Stimulated activated CD8-positive, alpha-beta memory T cell treated with anti-CD3 and anti-CD28 coated beads, Interleukin-4, amount 100 ng/mL, for 48 hours (primary cell): ENCODE measurements at regions not wholly inside any gene's neighbourhood (a gene's known extent, or its start where the extent isn't known, plus 50 kb on each side); places are given as distances from the start of the nearest gene placed in this dataset.

Source experiments
- DNase-seq: peaks from one replicate; pipeline ENCODE4 v3.0.0-alpha.2; 2020

DNA sequence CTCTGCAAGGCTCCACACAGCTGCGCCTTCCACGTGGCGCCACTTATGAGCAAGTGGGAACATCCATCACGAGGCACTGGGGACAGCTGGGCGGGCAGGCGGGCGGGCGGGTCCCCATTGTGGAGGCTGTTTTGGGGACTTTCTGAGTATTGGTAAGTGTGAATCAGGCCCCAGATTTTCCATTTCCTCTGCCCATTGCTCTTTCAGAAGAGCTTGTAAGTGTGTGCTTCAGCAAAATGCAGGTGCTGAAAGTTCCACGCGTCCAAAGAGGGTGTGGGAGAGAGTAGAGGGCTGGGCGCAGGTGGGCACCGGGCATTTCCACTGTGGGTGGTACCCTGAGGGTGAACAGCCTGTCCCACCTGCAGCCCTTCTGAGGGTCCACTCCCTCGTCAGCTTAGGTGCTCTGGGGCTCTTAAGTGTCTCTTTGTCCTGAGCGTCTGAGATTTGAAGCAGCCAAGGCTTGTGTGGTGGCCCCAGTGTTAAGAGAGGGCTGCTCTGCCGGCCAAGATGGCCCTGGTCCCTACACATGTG, 177.1 kb downstream of the RPLP1 start:
- DNase-seq: peak; percentile 41

DNA sequence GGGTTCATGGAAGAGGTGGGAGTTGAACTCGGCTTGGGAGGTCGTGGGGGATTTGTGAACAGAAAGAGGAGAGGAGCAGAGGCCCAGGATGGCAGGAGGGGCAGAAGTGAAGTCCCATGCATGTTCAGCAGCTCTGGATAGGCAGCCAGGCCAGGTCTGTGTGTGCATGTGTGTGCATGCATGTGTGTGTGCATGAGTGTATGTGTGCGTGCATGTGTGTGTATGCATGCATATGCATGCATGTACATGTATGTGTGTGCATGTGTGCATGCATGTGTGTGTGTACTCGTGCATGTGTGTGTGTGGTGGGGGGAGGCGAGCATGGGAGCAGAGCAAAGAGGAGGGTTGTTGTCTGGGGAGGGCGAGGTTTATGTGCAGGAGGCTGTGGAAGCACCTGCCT, 178.4 kb downstream of the RPLP1 start:
- DNase-seq: no peak

DNA sequence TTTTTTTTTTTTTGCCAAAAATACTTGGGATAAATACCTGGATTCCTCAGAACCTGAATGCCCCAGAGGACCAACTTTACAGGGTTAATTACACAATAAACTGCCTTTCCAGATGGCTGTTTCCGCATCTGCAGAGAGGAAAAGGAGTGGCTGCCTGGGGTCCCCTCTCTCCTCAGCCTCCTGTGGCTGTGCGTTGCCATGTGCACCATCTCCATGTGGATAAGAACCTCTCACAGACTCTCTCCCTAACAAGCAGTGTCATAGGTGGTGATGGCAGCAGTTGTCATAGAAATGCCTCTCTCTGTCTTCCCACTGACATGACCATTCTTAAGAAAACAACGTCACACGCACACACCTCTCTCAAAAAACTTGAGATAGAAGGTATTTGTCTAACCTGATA, 179.4 kb downstream of the RPLP1 start:
- DNase-seq: no peak

DNA sequence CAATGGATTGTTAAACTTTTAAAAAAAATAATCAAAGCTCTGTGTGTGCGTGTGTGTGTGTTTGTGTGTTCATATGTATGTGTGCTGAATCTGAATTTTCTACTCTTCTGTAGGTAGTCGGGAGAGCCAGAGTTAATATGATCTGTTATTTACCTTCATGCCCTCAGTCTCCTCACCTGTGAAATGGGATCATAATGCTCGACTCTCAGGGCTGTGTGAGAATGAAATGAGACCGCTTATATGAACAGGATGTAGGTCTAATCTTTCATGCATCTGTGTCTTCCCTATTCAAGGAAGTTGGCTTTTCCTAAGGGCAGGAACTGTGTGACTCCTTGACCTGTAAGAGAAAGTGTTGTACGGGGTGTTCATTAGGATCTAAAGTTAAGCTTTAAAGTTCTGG, 182.2 kb downstream of the RPLP1 start:
- DNase-seq: no peak

DNA sequence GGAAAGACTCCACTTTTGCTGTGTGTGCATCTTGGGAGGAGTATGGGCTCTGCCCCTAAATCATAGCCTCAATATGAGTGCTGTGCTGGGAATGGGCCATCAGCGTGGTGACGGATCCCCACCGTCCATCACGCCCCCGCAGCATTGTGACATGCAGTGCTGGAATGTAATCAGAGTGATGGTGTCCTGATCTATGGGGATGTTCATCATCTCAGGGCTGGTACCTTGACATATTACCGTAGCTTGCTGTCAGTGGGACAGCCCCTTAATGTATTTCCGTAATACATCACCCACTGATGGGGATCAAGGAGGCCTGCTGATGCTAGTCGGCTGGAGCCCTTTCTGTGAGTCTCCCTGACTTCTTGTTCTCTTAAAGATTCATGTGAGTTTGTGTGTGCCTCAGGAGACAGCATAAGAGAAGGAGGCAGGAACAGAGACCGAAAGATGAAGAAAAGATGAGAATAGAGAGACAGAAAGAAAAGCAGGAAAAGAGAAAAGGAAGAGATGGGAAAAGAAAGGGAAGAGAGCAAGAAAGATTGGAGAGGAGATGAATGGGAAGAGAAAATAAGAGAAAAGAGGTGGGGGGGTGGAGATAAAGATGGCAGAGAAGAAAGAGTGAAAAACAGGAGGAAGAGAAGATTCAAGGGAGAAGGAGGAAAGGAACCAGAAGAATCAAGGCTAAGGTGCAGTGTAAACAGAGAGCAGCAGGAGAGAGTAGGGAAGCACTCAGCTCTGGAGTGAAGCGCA, 183.7 kb downstream of the RPLP1 start:
- DNase-seq: no peak

DNA sequence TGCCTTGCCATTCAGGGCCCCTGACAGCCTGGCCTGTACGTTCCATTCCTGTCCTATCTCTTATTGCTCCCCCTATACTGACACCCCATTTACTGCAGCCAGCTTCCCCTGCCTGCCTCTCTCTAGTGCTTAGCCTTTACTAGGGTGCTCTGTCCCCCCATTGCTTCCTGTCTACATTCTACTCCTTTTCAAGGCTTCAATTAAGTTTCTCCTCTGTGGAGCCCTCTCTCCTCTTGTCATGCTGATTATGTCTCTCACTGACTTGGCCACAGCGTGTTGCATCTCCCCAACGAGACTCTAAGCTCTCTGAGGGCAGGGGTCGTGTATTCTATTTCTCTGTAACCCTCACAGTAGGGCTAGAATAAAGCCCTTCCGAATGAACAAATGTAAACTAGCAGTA, 185.2 kb downstream of the RPLP1 start:
- no peak for DNase-seq

DNA sequence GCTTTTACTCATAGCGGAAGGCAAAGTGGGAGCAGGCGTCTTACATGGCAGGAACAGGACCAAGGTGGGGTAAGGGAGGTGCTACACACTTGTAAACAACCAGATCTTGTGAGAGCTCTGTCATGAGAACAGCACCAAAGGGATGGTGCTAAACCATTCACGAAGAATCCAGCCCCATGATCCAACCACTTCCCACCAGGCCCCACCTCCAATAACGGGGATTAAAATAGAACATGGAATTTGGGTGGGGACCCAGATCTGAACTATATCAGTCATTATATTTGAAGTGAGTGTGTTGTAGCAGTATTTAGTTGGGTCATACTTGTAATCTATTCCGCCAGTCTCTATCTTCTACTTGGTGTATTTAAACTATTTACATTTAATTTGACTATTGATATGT, 190.9 kb downstream of the RPLP1 start:
- no peak for DNase-seq

DNA sequence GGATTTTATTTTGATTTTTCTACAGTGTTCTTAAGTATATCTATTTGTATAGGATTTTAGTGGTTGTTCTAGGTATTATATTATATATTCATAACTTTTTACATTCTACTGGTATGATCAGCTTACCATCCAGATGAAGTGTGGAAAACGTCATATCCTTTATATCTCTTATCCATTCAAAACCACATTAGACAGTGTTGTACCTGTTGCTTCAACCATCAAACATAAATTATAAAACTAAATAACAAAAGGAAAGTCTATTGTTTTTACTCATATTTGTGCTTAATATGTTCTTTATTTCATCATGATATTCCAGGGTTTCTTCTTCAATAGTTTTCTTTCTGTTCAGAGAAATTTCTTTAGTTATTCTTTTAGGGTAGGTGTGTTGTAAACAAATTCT, 191.4 kb downstream of the RPLP1 start:
- no peak for DNase-seq

DNA sequence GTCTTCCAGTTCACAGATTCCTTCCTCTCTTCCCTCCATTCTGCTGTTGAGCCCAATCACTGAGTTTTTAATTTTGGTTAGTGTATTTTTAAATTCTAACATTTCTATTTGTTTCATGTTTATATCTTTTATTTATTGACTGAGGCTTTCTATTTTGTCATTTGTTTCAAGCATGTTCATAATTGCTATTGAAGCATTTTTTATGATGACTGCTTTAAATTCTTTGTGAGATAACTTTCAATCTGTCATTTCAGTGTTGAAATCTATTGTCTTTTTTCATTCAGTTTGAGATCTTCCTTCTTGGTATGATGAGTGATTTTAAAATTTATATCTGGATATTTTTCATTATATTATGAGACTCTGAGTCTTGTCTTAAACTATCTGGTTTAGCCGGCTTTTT, 192.3 kb downstream of the RPLP1 start:
- DNase-seq: no peak

DNA sequence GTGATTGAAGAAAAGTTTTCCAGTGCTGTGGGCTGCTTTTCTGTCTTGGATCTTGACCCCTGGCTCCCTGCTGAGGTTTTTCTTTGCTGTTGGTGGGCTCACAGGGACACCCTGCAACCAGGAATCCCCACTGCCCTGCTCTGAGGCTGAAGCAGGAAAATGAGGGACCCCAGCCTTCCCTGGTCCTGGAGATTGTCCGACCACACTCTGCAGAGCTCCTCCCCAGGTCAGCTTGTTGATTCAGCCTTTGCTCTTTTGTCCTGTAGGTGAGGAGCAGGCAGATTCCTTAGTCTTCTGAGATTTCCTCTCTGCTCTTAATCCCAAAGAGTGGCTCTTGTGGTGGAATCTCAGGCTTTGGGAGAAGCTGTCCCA, 194.5 kb downstream of the RPLP1 start:
- peak; percentile 3 for DNase-seq

DNA sequence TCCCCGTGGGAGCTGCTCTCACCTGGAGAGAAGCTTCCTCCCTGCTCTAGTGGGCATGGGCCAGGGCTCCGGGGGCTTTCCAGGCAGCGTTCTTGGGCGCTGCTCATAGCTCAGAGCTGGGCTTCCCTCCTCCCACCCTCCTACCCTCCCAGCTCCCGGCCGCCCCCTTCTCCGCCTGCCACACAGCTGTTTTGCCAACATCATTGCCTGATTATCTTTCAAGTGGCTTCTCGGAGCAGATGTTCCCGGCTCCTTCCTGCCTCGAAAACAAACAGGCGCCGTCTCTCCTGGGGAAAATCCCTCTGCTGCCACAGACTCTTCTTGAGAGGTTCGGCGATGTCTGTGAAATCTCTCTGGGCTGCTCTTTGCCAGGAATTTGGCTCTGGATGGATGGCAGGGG, 195.6 kb downstream of the RPLP1 start:
- peak; percentile 14 for DNase-seq

DNA sequence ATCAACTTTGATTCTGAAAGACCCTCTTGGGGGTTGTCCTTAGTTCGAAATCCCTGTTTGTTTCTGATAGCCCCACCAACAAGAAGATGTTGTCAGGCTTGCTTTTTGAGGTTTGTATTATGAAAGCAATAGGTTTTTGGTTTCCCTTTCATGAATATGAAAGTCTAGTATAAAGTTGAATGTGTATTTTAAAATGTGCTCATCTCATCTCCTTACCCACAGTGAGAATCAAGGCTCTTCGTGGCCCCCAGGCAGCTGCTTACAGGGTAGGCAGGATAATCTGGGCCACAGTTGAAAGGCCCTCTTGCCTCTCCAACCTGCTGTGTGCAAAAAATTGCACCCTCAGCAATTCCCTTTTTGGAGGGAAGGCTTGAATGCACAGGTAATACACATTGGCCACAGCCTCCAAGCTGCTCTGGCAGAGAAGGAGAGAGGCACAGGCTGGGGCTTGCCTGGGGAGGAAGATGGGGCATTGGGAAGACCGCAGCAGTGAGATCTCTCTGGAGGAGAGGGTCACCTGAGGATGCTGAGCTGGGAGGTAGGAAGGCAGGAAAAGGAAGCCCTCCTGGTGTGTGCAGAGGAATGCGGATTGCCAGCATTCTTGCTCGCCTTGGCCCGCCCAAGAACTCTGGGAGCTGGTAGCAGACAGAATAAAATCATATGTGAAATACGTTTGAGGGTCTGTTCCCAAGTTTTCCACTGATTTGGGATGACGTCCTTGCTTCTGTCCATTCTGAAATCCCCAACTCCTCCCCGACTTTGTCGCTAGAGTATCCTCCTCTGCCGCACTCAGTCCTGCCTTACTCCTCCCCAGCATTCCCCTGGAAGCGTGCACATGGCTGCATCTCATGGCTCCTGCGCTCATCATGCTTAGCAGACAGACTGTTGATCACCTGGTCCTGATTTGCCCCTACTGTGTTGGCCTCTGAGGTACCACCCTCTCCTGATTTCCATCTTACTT, 196.4 kb downstream of the RPLP1 start:
- peak; percentile 14 for DNase-seq

DNA sequence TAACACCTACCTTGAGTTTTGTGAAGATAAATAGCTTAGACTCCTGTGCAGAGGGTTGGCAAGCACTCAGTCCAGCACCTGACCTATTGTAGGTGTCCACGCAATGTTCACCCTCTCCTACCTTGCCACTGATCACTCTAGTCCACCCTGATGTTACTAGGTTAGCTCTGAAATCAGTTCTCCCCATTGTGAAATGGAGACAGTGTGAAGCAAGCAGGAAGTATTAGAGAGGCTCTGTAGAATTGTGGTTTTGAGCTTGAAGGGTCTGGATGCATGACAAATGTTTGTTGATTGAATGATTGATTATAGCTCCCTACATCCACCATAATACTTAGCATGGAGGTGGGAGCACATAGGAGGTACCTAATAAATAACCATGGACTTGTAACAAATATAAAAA, 199.7 kb downstream of the RPLP1 start:
- DNase-seq: no peak

DNA sequence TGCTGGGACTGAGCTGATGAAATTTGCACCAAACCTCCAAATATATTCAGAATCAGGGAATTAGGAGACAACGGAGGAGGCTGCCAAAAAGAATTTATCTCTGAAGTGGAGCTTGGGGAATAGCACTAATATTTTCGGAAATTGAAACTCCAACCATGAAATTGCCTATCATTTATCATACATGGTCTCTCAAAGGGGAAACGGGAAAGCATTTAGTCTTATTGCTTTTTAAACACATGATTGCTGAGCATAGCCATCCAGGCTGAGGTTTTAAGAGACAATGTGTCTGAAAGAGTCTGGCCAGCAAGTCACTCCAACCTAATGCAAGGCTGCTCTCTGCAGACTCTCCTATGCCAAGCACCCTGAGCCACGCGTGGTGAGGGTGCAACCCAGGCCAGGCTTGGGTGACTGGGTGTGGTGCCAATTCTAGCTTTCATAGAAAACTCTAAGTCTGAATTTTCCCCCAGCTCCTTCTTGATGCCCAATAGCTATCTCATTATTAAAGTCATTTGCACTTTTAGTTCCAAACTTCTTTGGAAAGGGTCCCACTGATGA, 200.2 kb downstream of the RPLP1 start:
- peak; percentile 19 for DNase-seq

DNA sequence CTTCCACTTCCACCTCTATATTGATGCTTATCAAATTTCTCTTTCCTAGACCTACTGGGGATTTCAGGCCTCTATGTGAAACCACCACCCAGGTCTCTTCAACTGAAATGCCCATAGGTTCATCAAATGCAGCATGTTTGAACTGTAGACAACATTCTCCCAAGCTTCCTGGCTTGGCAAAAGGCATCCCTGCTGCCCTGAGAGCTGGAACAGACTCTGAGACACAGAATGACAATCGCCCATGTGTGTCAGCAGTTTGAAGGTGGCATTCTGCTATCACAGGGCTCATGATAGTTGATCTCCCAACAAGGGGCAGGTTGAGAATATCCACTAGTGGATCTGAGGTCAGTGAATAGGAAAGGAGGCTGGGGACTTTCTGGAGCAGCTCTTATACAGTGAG, 200.7 kb downstream of the RPLP1 start:
- peak; percentile 17 for DNase-seq

DNA sequence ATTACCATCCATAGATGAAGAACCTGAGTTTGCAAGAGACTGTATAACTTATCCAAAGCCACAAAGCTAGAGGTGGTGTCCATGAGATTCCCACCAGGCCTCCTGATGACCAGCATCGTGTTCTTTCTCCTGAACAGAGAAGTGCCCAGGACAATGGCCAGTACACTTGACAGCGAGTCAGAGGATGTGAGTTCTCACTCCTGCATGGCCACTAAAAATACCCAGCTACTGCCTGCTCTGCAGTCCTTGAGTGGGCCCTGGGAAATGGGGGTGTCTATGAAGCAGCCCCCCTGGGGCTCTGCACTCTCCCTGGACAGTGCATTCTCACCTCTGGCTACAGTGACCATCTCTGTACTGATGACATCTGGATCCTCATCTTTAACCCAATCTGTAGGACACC, 201.2 kb downstream of the RPLP1 start:
- DNase-seq: peak; percentile 5

DNA sequence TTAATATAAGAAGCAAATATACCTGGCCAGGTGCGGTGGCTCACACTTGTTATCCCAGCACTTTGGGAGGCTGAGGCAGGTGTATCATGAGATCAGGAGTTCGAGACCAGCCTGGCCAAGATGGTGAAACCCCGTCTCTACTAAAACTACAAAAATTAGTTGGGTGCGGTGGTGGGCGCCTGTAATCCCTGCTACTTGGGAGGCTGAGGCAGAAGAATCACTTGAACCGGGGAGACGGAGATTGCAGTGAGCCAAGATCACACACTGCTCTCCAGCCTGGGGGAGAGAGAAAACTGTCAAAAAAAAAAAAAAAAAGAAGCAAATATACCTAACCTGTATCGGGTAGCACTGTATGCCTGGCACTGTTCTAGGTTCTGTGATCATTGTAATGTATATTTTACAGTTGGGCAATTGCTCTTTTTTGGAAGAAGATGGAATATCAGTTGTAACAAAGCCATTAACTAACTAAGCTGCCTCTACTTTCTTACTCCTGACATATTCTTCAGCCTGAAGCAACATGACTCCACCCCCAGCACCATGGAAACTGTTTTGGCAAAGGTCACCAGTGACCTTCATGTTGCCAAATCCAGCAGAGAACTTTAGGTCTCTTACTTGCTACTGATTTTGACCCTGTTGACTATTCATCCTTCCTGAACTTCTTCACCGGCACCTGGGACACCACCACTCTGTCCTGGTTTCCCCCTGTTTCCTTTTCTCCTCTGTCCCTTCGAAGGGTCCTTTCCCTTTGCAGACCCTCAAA, 203.8 kb downstream of the RPLP1 start:
- peak; percentile 3 for DNase-seq

DNA sequence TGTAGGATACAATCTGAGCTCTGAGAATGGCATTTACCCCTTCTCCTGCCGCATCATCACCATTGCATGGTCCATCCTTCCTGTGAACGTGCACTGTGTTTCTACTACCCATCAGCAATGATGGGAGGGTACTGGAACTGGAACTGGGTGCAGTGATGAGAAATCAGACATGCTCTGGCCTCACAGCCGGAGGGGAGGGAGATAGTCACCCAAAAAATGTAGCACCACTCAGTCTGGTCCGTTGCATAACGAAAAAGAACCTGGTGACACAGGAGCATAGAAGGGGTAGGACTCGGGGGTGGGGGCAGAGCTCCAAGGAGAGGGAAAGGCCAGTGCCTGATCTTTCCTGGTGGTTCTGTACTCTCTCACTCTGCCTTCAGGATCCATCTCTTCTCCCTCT, 205.0 kb downstream of the RPLP1 start:
- DNase-seq: no peak

DNA sequence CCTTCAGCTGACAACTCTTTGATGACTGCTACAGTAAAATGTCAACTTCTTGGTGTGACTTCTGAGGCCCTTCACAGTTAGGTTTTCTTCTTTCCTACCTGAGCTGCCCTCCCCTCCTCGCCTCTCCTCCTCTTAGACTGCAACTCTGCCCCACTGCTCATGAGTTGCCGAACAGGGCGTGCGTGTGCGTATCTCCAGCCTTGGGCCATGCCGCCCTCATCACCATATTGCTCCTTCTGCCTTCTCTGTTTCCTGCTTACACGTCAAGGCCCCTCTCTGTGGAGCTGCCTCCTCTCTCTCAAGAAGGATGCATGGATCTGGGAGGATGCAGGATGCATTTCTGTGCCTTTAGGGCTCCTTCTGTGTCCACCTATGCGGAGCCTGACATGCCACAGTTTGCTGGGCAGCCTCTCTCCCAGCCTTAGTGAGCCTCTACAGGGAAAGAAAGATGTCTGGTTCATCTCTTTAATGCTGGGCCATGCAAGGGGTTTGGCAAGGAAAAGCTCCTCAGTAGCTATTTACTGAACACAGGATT, 205.9 kb downstream of the RPLP1 start:
- DNase-seq: no peak

DNA sequence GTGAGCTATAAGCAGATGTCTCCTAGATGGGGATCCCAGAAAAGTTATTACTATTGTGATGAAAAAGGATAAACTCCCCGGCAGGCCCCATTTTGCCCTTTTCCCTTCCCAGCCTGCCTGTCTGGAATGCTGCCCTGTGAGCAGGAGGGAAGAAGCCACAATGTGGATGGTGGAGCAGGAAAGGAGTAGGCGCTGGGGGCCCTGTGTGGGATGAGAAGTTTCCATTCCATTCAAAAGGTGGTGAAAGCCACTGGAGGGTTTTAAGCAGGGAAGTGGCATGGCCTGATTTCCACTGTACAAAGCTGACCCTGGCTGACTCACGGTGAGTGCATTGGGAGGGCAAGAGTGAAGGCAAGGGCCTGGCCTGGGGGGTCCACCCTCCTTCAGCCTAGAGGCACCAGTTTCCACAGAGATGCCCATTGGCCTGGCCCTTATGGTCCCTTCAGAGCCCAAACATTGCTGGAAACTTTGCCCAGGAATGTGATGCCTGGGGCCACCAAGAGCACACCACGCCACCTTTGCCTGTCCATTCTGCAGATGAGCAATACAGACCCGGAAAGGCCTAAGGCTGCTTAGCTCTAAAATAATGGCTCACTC, 206.9 kb downstream of the RPLP1 start:
- peak; percentile 3 for DNase-seq

DNA sequence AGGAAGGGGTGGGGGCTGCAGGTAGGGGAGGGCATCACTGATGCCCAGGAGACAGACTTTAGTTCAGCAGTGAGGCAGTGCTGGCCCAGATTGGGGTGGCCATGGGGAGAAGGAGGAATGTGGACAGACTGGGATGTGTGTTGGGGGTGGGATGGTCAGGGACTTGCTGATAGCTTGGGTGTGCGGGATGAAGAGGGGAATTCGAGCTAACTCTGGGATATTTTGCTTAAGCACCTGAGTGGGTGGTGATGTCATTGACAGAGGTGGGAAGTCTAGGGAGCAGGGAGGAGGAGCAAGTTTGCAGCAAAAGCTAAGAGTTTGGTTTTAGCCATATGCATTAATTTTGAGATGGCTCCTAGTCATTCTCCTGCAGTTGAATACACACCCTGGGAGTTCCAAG, 207.5 kb downstream of the RPLP1 start:
- DNase-seq: peak; percentile 13
